ENCODE measurements at regions not wholly inside any gene's neighbourhood (a gene's known extent, or its start where the extent isn't known, plus 50 kb on each side); places are given as distances from the start of the nearest gene placed in this dataset.

- POLR2A ChIA-PET = no interaction called here
- DNase-seq (ENCODE audit: low read depth, low spot score) = no peak
- CTCF ChIA-PET = no interaction called here
- Histone ChIP-seq H3K9me3 (ENCODE audit: control insufficient read depth, insufficient read depth, low read depth, low read length) (no peaks in the 10 kb centered on the region), H3K27me3 (ENCODE audit: control insufficient read depth, insufficient read depth, low read length) (no peaks in the 10 kb centered on the region), H3K36me3 (ENCODE audit: control insufficient read depth, insufficient read depth, low read length) (no peaks in the 10 kb centered on the region), H3K27ac (ENCODE audit: low read length) (no peak overlapping the region), H3K4me1 (ENCODE audit: control insufficient read depth, insufficient read depth, low read length) (no peaks in the 10 kb centered on the region), H3K4me3 (ENCODE audit: low read depth in 2 of 2, low read length in 2 of 2) (no peak overlapping the region)
- no peak for TF ChIP-seq REST (IDR thresholded peaks at IDR 0.05; ENCODE audit: insufficient read depth in 1 of 2, low read depth in 2 of 2, low read length in 1 of 2)
- no peak for TF ChIP-seq POLR2AphosphoS5 (IDR thresholded peaks at IDR 0.05; ENCODE audit: low read depth, low read length)
- no peak for TF ChIP-seq CTCF (IDR thresholded peaks at IDR 0.05)
- ATAC-seq = no peak
- BruUV-seq (replicated peaks) = no TSS peak
- in situ Hi-C loops (cut with HindIII; ENCODE audit: low pct_unique_long_range_greater_than_20kb, low sequenced_read_pairs) (no loop called here), intact Hi-C loops (cut with micrococcal nuclease; ENCODE audit: unreplicated experiment) (no loop called here)
Measured at GRCh38 chr6:119986934-119987549, 637.5 kb upstream of the MAN1A1 start.

- H3K9me3 ChIP-seq (ENCODE audit: control insufficient read depth, insufficient read depth, low read depth, low read length) = no peaks in the 10 kb centered on the region
- intact Hi-C loops (cut with micrococcal nuclease; ENCODE audit: unreplicated experiment) (no loop called here), in situ Hi-C loops (cut with HindIII; ENCODE audit: low pct_unique_long_range_greater_than_20kb, low sequenced_read_pairs) (no loop called here)
- ATAC-seq (no peak), DNase-seq (ENCODE audit: low read depth, low spot score) (no peak)
- ChIA-PET CTCF (no interaction called here), POLR2A (no interaction called here)
- H3K36me3 ChIP-seq (ENCODE audit: control insufficient read depth, insufficient read depth, low read length) = no peaks in the 10 kb centered on the region
- no peak for TF ChIP-seq POLR2AphosphoS5 (IDR thresholded peaks at IDR 0.05; ENCODE audit: low read depth, low read length)
- no peak for TF ChIP-seq TCF7L2 (IDR thresholded peaks at IDR 0.05; ENCODE audit: low read depth, low read length)
- no peak for TF ChIP-seq REST (IDR thresholded peaks at IDR 0.05; ENCODE audit: insufficient read depth in 1 of 2, low read depth in 2 of 2, low read length in 1 of 2)
- TF ChIP-seq SIN3A (IDR thresholded peaks at IDR 0.05; ENCODE audit: borderline replicate concordance, insufficient read depth, low read depth, low read length) = no peak
- no peak for TF ChIP-seq CTCF (IDR thresholded peaks at IDR 0.05)
- H3K4me3 ChIP-seq (ENCODE audit: low read depth in 2 of 2, low read length in 2 of 2) = no peak overlapping the region
- no peaks in the 10 kb centered on the region for H3K27me3 ChIP-seq (ENCODE audit: control insufficient read depth, insufficient read depth, low read length)
- BruUV-seq (replicated peaks) = no TSS peak
- no peak overlapping the region for H3K27ac ChIP-seq (ENCODE audit: low read length)
- no peaks in the 10 kb centered on the region for H3K4me1 ChIP-seq (ENCODE audit: control insufficient read depth, insufficient read depth, low read length)
Measured at GRCh38 chr6:119985952-119986736, 636.6 kb upstream of the MAN1A1 start.
